AG08395 (cell line): ENCODE measurements at regions not wholly inside any gene's neighbourhood (a gene's known extent, or its start where the extent isn't known, plus 50 kb on each side); places are given as distances from the start of the nearest gene placed in this dataset.
"Not testable (repeated sequence)": the region's sequence is repeated elsewhere in the genome, so short reads cannot be mapped to it uniquely, and the experiment has no call there.

Experiments used
- DNase-seq: peaks from one replicate; pipeline ENCODE4 v3.0.0; 2012; ENCODE audit warnings: mixed read lengths, low spot score

- peak; percentile 97 for DNase-seq
Observed at GRCh38 chr17:21551081-21551881, 141.0 kb upstream of the KCNJ18 start.

GRCh38 chr17:21558921-21559320 is 133.4 kb upstream of the KCNJ18 start:
- not testable (repeated sequence) for DNase-seq

GRCh38 chr17:21564262-21564661 is 128.1 kb upstream of the KCNJ18 start:
- no peak for DNase-seq

GRCh38 chr17:21564757-21565156 is 127.6 kb upstream of the KCNJ18 start:
- not testable (repeated sequence) for DNase-seq

GRCh38 chr17:21570427-21570826 is 121.9 kb upstream of the KCNJ18 start:
- not testable (repeated sequence) for DNase-seq

- DNase-seq, result not testable (repeated sequence)
Observed at GRCh38 chr17:21572148-21572547, 120.2 kb upstream of the KCNJ18 start.

- DNase-seq, result not testable (repeated sequence)
Observed at GRCh38 chr17:21573271-21573960, 118.9 kb upstream of the KCNJ18 start.

- no peak for DNase-seq
Observed at GRCh38 chr17:21573961-21574610, 118.2 kb upstream of the KCNJ18 start.

GRCh38 chr17:21574611-21575255 is 117.6 kb upstream of the KCNJ18 start:
- not testable (repeated sequence) for DNase-seq

GRCh38 chr17:21578783-21579182 is 113.5 kb upstream of the KCNJ18 start:
- DNase-seq, result not testable (repeated sequence)

GRCh38 chr17:21592774-21593173 is 99.5 kb upstream of the KCNJ18 start:
- DNase-seq, result no peak

- DNase-seq, result not testable (repeated sequence)
Observed at GRCh38 chr17:21593452-21594105, 98.7 kb upstream of the KCNJ18 start.

GRCh38 chr17:21595086-21595485 is 97.2 kb upstream of the KCNJ18 start:
- DNase-seq, result no peak

GRCh38 chr17:21602176-21602575 is 90.1 kb upstream of the KCNJ18 start:
- no peak for DNase-seq

- not testable (repeated sequence) for DNase-seq
Observed at GRCh38 chr17:21603292-21603691, 89.0 kb upstream of the KCNJ18 start.

- not testable (repeated sequence) for DNase-seq
Observed at GRCh38 chr17:21611443-21611842, 80.9 kb upstream of the KCNJ18 start.

GRCh38 chr17:21612123-21613070 is 79.9 kb upstream of the KCNJ18 start:
- DNase-seq, result not testable (repeated sequence)

GRCh38 chr17:21613071-21613429 is 79.3 kb upstream of the KCNJ18 start:
- DNase-seq, result no peak

GRCh38 chr17:21626987-21627386 is 65.3 kb upstream of the KCNJ18 start:
- not testable (repeated sequence) for DNase-seq
